AML-193 (cell line): ENCODE measurements at regions not wholly inside any gene's neighbourhood (a gene's known extent, or its start where the extent isn't known, plus 50 kb on each side); places are given as distances from the start of the nearest gene placed in this dataset.

Source experiments
- DNase-seq, 2 experiments: peaks; one replicate each; lab custom pipeline; 2025; lab: John Stamatoyannopoulos, UW

- no peak for DNase-seq
Observed at GRCh38 chr1:219273088-219273686, 99.5 kb downstream of the LYPLAL1 start.

GRCh38 chr1:219271818-219272535 lies 98.3 kb downstream of the LYPLAL1 start:
- DNase-seq, result no peak

GRCh38 chr1:219269171-219269570 lies 95.5 kb downstream of the LYPLAL1 start:
- DNase-seq, result no peak

- DNase-seq, result no peak
Observed at GRCh38 chr1:219266524-219266923, 92.8 kb downstream of the LYPLAL1 start.

GRCh38 chr1:219265026-219265515 lies 91.4 kb downstream of the LYPLAL1 start:
- DNase-seq, result no peak

- no peak for DNase-seq
Observed at GRCh38 chr1:219264561-219264960, 90.9 kb downstream of the LYPLAL1 start.
